ENCODE measurements at regions not wholly inside any gene's neighbourhood (a gene's known extent, or its start where the extent isn't known, plus 50 kb on each side); places are given as distances from the start of the nearest gene placed in this dataset.

DNA sequence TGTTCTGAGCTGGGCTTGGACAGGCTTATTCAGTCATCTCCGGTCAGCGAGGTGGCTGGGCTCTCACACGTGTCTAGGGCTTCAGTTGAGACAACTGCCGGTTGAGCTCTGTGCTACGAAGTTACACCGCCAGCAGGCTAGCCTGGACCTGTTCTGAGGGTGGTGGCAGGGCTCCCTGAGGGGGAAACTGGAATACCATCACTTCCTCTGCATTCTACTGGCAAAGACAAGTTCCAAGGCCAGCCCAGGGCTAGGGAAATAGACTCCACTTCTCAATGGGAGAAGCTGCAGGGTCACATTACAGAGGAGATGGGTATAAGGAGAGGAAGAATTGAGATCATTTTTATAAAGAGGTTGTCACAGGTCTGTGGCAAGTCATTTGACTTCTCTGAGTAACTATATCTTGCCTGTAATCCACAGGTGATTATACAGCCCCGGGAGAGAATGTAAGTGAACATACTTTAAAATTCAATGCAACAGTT lies 106.8 kb upstream of the IL12A start:
- TF ChIP-seq EZH2 (IDR thresholded peaks at IDR 0.05; ENCODE audit: low read depth, unreplicated experiment), result no peak
- TF ChIP-seq, protein P1, sequence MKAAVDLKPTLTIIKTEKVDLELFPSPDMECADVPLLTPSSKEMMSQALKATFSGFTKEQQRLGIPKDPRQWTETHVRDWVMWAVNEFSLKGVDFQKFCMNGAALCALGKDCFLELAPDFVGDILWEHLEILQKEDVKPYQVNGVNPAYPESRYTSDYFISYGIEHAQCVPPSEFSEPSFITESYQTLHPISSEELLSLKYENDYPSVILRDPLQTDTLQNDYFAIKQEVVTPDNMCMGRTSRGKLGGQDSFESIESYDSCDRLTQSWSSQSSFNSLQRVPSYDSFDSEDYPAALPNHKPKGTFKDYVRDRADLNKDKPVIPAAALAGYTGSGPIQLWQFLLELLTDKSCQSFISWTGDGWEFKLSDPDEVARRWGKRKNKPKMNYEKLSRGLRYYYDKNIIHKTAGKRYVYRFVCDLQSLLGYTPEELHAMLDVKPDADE (IDR thresholded peaks at IDR 0.05), result no peak
- TF ChIP-seq, protein P2, sequence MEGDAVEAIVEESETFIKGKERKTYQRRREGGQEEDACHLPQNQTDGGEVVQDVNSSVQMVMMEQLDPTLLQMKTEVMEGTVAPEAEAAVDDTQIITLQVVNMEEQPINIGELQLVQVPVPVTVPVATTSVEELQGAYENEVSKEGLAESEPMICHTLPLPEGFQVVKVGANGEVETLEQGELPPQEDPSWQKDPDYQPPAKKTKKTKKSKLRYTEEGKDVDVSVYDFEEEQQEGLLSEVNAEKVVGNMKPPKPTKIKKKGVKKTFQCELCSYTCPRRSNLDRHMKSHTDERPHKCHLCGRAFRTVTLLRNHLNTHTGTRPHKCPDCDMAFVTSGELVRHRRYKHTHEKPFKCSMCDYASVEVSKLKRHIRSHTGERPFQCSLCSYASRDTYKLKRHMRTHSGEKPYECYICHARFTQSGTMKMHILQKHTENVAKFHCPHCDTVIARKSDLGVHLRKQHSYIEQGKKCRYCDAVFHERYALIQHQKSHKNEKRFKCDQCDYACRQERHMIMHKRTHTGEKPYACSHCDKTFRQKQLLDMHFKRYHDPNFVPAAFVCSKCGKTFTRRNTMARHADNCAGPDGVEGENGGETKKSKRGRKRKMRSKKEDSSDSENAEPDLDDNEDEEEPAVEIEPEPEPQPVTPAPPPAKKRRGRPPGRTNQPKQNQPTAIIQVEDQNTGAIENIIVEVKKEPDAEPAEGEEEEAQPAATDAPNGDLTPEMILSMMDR (conservative IDR thresholded peaks at IDR 0.05; ENCODE audit: low read depth in 2 of 2), result no peak
- no peak for TF ChIP-seq POLR2AphosphoS5 (IDR thresholded peaks at IDR 0.05; ENCODE audit: low read depth)
- no peak for TF ChIP-seq EZH2phosphoT487 (IDR thresholded peaks at IDR 0.05; ENCODE audit: unreplicated experiment)
